Right ventricle myocardium superior (tissue), 1 donor: ENCODE measurements at regions not wholly inside any gene's neighbourhood (a gene's known extent, or its start where the extent isn't known, plus 50 kb on each side); places are given as distances from the start of the nearest gene placed in this dataset.
"Not testable (repeated sequence)": the region's sequence is repeated elsewhere in the genome, so short reads cannot be mapped to it uniquely, and the experiment has no call there.

ENCODE experiments used
- ATAC-seq: fragments of 200-7000 bp; cut with Tn5 transposase; one replicate; pipeline ENCODE4 v1.9.1; 2020; ENCODE audit warnings: mild to moderate bottlenecking; ENCODE audit not compliant: poor library complexity
- DNase-seq: peaks from one replicate; pipeline ENCODE4 v3.0.0-alpha.2; 2020
- intact Hi-C: fragments of 100-400 bp; cut with DNase I; formaldehyde crosslinking; loops from one replicate; pipeline ENCODE4 v1.11.2; 2022
- donor health status: DM: no; HTN: yes; CAD: no; lungs with severe emphysema.

DNA sequence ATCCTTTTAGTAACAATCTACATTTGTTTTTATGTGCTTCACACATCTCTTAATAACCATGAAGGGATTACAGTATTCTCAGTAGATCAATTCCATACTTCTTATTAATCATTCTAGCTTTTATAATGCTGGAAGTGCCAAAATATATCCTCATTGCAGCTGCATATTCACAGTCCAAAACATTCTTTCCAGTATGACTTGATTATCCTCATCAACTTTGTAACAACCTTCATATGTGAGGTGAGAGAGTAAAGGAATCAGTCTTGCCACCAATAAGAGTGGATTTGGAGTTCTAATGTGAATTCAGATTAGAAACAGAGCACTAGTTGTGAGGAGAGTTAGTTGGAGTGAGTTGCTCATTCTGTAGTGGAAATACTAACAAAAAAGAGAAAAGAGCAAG lies 208.0 kb upstream of the SPRY2 start:
- ATAC-seq (no peak), DNase-seq (no peak)
- intact Hi-C loops, result no loop called here

DNA sequence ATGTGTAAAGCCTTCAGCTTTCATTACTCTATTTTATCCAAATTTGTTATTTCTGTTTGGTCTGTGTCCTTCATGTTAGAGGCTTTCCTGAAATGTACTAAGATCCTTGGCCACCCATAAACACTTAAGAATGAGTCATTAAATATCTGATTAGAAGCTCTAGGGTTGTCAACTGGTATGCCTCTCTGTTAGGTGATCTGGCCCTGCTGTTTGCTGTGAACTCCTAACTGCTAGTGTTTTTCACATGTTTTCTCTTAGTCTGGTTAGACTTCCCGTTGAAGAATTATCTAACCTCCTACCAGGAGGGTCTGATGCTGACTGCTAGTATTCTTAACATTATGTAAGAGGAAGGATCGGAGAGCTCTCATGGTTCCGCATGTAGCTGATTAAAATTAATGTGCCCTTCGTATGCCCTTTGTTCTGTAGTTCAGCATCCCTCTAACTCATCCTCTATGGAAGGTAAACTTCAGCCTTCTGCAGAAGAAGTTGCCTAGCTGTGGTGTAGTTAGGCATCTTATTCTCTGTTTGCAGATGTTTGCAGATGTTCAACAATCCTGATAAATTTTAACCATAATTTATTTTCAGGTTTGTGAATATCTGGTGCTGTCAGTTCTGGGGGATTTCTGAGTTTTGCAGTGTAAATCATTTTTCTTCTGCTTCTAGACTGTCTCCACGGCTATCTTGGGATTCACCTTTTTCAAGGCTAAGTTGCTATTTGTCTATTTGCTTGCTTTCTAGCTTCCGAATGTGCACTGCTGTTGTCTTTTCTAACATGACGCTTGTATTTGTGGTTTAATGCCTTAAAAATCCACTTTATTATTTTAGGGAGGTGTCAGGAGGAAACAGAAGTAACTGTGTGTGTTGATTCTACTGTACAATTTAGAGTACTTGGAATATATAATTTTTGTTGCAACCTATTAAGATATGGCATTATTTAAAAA lies 207.2 kb upstream of the SPRY2 start:
- DNase-seq (no peak), ATAC-seq (peak; percentile 74)
- intact Hi-C loops, result no loop called here

DNA sequence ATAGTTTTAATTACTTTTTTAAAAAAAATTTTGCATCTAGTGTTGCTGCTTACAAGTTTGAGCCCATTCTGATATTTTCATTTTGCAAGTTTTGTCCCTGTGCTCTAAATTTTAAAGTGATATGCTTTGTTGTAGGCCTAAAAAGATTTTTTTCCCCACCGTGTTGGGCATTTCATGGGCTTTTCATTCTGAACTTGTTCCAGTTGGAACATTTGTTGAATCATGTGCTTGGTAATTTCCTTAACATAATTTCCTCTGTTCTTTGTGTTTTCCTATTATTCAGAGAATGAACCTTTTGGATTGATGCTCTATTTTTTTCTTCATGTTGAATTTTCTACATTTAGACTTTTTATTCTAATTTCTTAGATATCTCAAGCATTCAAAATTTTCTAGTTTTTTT lies 206.4 kb upstream of the SPRY2 start:
- DNase-seq (no peak), ATAC-seq (no peak)
- intact Hi-C loops, result no loop called here

DNA sequence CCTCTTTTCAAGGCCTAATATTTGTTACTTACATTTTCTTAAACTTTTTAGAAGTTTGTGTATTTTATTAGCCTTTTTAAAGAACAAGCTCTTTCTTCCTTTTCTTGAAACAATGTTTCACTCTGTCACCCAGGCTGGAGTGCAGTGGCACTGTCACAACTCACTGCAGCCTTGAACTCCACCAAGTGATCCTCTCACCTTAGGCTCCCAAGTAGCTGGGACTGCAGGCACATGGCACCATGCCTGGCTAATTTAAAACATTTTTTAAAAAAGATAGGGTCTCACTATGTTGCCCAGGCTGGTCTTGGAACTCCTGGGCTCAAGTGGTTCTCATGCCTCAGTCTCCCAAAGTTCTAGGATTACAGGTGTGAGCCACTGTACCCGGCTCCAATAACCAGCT lies 192.2 kb upstream of the SPRY2 start:
- DNase-seq, result no peak
- ATAC-seq, result no peak
- intact Hi-C loops, result no loop called here

DNA sequence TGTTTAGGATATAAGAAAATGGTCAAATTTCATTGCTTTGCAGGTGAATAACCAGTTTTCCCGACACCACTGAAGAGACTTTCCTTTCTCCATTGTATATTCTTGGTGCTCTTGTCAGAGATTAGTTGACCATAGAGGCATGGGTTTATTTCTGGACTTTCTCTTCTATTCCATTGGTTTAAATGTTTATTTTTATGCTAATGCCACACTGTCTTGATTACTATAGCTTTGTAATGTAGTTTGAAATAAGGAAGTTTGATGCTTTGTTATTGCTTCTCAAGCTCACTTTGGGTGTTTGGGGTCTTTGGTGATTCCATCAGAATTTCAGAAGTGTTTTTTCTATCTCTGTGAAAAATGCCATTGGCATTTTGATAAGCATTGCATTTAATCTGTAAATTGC lies 190.0 kb upstream of the SPRY2 start:
- ATAC-seq, result no peak
- intact Hi-C loops, result no loop called here
- DNase-seq, result no peak

DNA sequence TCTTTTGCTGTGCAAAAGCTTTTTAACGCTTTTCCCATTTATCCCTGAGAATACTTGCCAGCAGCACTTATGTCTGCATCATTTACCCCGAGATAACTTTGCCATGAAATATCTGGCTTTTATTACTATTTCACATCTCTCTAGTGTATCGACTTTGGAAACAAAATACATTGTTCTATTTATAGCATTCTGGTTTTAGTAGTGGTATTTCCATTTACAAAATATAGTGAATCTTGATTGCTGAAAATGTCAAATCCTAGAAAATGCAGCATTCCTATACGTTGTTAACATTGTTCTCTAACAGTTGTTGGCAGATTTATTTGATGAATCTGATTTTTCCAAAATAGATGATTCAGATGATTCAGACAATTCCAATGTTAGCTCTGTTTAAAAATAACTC lies 189.3 kb upstream of the SPRY2 start:
- ATAC-seq, result no peak
- intact Hi-C loops, result no loop called here
- no peak for DNase-seq

DNA sequence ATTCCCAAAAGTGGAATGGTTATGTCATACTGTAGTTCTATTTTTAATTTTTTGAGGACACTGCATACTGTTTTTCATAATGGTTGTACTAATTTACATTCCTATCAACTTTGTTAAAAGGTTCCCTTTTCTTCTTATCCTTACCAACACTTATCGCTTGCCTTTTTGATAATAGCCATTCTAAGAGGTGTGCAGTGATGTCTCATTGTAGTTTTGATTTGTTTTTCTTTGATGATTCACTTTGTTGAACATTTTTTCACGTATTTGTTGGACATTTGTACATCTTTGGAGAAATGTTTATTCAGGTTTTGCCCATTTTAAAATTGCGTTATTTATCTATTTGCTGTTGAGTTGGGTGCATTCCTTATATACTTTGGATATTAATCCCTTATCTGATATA lies 188.8 kb upstream of the SPRY2 start:
- DNase-seq (no peak), ATAC-seq (no peak)
- intact Hi-C loops, result no loop called here

DNA sequence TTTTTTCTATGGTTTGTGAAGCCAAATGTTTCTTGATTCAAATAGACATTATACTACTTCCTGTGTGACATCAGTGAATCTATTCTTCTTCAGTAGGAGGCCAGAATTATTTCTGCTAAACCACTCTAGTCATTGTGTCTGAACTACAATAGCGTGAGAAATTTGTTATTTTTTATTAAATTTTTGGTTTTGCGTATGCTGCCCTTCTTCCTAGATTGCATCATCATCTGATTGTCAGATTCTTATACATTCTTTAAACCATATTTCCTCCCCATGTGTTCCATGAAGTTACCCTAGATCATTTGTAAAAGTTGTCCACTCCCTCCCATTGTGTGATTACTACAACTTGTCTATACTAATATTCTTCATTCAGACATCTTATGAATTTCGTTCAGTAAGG lies 187.8 kb upstream of the SPRY2 start:
- ATAC-seq, result no peak
- DNase-seq, result no peak

DNA sequence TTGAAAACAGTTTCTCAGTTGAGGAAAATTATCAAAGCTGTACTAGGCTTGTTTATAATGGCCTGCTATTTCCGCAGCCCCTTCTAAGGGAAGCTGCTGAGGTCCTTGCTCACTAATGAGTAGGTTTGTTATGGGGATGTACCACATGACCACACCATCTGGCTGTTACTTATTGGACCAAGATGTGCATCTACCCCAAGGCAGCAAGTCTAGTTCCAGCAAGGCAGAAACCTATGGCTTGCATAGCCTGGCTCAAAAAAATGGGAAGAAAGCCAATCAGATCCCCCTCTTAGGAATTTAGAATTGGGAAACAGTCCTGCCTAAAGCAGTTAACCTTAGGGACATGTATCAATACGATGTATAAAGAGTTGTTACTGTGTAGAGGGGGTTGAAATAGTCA lies 186.5 kb upstream of the SPRY2 start:
- no peak for DNase-seq
- ATAC-seq, result no peak
- intact Hi-C loops, result no loop called here

More for the DNA sequence above, 187.8 kb upstream of the SPRY2 start:
- intact Hi-C loops, result no loop called here

DNA sequence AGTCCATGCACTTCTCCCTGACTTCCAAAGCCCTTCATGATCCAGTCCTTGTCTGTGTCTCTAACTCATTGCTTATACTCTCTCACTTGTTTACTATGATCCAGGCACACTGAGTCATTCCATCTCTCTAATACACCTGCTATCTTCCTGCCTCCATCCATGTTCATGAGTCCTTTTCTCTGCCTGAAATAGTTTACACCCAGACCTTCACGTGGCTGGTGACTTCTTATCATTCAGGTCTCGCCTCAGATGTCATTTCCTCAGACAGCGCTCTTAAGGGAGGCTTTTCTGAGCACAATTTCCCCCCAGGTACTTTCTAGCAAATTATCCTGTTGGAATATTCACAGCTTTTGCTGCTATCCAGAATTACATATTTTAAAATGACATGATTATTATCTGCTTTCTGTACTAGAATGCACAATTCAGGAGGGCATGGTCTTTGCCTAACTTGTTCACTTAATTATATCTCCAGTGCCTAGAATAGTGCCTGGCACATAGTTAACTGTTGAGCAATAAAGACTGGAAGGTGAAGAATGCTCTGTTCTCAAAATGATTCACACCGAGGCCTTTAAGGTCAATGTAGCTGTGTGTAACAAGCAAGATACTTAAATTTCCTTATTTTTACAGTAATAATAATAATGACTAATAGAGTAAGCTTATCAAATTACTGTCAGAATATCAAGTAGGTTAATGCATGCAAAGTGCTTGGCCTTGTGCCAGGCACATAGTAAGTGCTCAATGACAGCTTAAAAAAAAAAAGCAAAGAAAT lies 183.7 kb upstream of the SPRY2 start:
- ATAC-seq (no peak), DNase-seq (no peak)
- intact Hi-C loops, result no loop called here

DNA sequence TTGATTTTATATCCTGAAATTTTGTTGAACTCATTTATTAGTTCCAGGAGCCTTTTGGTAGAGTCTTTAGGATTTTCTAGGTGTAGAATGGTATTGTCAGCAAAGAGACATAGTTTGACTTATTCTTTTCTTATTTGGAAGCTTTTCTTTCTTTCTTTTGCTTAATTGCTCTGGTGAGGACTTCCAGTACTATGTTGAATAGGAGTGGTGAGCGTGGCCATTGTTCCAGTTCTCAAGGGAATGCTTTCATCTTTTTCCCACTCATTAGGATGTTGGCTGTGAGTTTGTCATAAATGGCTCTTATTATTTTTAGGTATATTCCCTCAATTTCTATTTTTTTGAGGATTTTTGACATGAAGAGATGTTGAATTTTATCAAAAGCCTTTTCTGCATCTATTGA lies 182.2 kb upstream of the SPRY2 start:
- intact Hi-C loops, result no loop called here
- ATAC-seq (no peak), DNase-seq (no peak)

DNA sequence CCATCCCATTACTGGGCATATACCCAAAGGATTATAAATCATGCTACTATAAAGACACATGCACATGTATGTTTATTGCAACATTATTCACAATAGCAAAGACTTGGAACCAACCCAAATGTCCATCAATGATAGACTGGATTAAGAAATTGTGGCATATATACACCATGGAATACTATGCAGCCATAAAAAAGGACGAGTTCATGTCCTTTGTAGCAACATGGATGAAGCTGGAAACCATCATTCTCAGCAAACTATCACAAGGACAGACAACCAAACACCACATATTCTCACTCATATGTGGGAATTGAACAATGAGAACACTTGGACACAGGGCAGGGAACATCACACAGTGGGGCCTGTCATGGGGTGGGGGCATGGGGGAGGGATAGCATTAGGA lies 181.5 kb upstream of the SPRY2 start:
- ATAC-seq, DNase-seq, intact Hi-C loops: not testable (repeated sequence)

DNA sequence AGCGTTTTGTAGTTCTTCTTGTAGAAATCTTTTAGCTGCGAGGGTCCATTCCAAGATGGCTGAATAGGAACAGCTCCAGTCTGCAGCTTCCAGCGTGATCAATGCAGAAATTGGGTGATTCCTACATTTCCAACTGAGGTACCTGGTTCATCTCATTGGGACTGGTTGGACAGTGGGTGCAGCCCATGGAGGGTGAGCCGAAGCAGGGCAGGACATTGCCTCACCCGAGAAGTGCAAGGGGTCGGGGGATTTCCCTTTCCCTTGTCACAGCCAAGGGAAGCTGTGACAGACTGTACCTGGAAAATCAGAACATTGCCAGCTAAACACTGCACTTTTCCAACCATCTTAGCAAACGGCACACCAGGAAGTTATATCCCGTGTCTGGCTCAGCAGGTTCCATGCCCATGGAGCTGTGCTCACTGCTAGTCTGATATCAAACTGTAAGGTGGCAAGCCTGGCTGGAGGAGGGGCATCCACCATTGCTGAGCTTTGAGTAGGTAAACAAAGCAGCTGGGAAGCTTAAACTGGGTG lies 176.0 kb upstream of the SPRY2 start:
- no peak for ATAC-seq
- no peak for DNase-seq
- intact Hi-C loops, result no loop called here

DNA sequence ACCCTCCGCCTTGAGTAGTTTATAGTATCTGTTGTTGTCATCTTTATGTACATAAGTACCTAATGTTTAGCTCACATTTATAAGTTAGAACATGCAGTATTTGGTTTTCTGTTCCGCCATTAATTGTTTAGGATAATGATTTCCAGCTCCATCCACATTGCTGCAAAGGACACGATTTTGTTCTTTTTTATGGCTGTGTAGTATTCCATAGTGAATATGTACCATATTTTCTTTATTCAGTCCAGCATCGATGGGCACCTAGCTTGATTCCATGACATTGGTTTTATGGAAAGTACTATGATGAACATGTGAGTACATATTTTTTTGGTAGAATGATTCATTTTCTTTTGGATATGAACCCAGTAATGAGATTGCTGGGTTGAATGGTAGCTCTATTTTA lies 174.4 kb upstream of the SPRY2 start:
- no peak for ATAC-seq
- no peak for DNase-seq
- intact Hi-C loops, result no loop called here

DNA sequence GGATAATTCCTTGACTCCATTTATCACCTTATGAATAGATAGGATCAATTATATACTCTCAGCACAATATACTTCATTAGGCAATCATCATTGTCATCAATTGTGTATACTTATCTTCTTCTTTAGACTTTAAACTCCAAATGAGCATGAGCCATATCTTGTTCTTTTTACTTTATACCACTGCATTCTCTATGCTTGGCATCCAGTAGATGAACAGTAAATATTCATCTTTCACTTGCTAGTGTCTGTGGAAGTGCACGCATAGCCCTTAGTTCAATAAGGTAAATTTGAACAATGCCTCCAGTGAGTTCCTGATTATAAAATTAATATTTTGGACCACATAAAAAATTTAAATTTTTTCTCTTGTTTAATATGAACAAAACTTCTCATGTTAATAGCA lies 172.3 kb upstream of the SPRY2 start:
- ATAC-seq (no peak), DNase-seq (no peak)
- intact Hi-C loops, result no loop called here

DNA sequence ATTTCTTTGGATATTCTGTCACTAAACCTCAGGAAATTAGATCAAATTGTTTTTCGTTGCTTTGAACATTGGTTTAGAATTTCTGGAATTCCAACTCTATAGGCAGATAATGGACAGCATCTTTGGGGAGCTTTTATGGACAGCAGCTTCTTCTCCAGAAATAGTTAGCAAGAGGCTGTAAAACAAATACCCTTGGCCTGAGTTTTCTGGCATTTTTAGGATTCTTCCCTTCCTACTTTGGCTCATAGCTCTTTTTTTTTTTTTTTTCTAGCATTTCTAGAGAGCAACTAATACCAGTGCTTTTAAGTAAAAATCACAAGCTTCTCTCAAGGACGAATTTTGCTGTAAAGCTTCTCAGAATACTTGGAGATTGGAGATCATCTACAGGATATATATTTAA lies 169.8 kb upstream of the SPRY2 start:
- no peak for DNase-seq
- no peak for ATAC-seq
- intact Hi-C loops, result no loop called here

DNA sequence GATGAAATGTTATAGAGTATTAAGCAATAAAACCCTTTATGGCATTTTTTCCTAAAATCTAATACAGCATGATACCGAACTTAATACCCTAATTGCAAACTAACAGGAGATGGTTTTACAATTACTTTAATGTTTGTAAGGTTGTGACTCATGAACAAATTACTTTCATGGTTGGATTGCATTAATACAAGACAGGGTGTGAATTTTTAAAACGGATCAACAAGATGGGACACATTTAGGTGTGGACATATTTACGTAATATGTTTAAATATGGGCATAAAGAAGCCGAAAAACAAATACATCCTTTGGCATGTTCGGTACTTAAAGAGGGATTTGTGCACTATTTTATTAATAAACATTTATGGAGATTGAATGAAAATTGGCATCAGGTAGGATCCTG lies 168.3 kb upstream of the SPRY2 start:
- intact Hi-C loops, result no loop called here
- no peak for ATAC-seq
- DNase-seq, result no peak

DNA sequence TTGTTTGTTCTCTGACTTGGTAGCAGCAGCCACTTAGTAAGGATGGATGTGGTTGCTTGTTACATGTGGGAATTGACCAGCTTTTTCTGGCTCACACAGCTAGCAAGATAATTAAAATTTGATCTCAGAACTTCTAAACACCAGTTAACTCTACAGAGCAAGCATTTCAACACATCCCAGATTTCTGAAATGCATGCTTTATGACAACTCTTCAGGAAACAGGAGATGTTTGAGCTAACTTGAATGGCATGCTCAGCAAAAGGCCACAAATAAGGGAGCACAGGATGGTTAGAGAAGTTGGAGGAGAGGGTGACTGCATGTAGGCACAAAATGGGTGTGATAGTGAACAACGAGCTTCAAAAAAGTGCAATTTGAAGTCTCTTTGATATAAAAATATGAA lies 167.1 kb upstream of the SPRY2 start:
- intact Hi-C loops, result no loop called here
- DNase-seq, result no peak
- ATAC-seq, result no peak

DNA sequence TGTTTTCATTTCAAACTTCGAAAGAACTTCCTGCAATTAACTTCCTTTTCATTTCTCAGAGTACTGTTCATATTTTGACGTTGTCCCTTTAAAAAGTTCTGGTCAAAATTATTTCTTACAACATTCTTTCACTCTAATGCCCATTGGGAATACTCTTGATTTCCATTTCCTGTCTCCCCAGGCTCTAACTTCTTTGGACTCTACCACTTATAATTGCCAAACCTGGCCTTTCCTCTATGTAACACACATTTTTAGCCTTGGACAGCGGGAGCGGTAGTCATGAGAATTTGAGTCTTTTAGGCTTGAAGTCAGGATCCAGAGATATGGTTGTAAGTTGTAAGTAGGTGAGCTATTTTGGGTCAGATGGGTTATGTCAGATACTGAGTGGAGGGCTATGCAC lies 163.5 kb upstream of the SPRY2 start:
- ATAC-seq, result peak; percentile 91
- intact Hi-C loops, result no loop called here

DNA sequence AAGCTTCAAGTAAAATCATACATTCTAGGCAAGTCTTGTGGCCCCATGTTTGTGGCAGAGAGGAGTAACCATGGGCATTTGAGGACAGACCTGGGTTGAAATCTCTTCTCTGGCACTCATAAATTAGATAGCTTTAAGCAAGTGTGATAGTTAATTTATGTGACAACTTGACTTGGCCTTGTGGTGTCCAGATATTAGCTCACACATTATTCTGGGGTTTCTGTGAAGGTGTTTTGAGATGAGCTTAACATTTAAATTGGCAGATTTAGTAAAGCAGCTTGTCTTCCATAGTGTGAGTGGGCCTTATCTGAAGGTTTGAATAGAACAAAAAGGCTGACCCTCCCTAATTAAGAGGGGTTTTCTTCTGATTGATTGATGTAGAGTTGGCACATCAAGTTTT lies 161.4 kb upstream of the SPRY2 start:
- DNase-seq, result no peak
- intact Hi-C loops, result no loop called here
- no peak for ATAC-seq

More for the DNA sequence above, 163.5 kb upstream of the SPRY2 start:
- no peak for DNase-seq
